ENCODE measurements at regions not wholly inside any gene's neighbourhood (a gene's known extent, or its start where the extent isn't known, plus 50 kb on each side); places are given as distances from the start of the nearest gene placed in this dataset.
"Not testable (repeated sequence)": the region's sequence is repeated elsewhere in the genome, so short reads cannot be mapped to it uniquely, and the experiment has no call there.

- DNase-seq, result no peak
Measured at GRCh38 chrX:3550871-3551270, 162.6 kb downstream of the PRKX start.

GRCh38 chrX:3550160-3550751 lies 163.2 kb downstream of the PRKX start:
- peak; percentile 12 for DNase-seq

- DNase-seq, result peak; percentile 19
Measured at GRCh38 chrX:3549411-3549911, 164.0 kb downstream of the PRKX start.

GRCh38 chrX:3548765-3549391 lies 164.6 kb downstream of the PRKX start:
- DNase-seq, result peak; percentile 60

GRCh38 chrX:3545901-3546300 lies 167.5 kb downstream of the PRKX start:
- DNase-seq, result no peak

GRCh38 chrX:3541336-3541735 lies 172.1 kb downstream of the PRKX start:
- no peak for DNase-seq

- DNase-seq, result no peak
Measured at GRCh38 chrX:3540105-3540504, 173.3 kb downstream of the PRKX start.

GRCh38 chrX:3532581-3533085 lies 180.8 kb downstream of the PRKX start:
- DNase-seq, result no peak

GRCh38 chrX:3531435-3531834 lies 182.0 kb downstream of the PRKX start:
- not testable (repeated sequence) for DNase-seq

- DNase-seq, result no peak
Measured at GRCh38 chrX:3529466-3530010, 183.1 kb upstream of the MXRA5 start.

GRCh38 chrX:3527811-3528210 lies 181.4 kb upstream of the MXRA5 start:
- no peak for DNase-seq

- DNase-seq, result no peak
Measured at GRCh38 chrX:3527166-3527565, 180.7 kb upstream of the MXRA5 start.

- DNase-seq, result no peak
Measured at GRCh38 chrX:3526731-3527130, 180.3 kb upstream of the MXRA5 start.

- DNase-seq, result no peak
Measured at GRCh38 chrX:3526071-3526470, 179.6 kb upstream of the MXRA5 start.

- no peak for DNase-seq
Measured at GRCh38 chrX:3522101-3522650, 175.7 kb upstream of the MXRA5 start.

- no peak for DNase-seq
Measured at GRCh38 chrX:3521396-3521795, 174.9 kb upstream of the MXRA5 start.

GRCh38 chrX:3520982-3521381 lies 174.5 kb upstream of the MXRA5 start:
- no peak for DNase-seq

- no peak for DNase-seq
Measured at GRCh38 chrX:3520458-3520857, 174.0 kb upstream of the MXRA5 start.

GRCh38 chrX:3519384-3519783 lies 172.9 kb upstream of the MXRA5 start:
- DNase-seq, result not testable (repeated sequence)

- DNase-seq, result no peak
Measured at GRCh38 chrX:3518870-3519269, 172.4 kb upstream of the MXRA5 start.

- no peak for DNase-seq
Measured at GRCh38 chrX:3516051-3516541, 169.6 kb upstream of the MXRA5 start.

GRCh38 chrX:3514996-3515395 lies 168.5 kb upstream of the MXRA5 start:
- no peak for DNase-seq

- DNase-seq, result peak; percentile 29
Measured at GRCh38 chrX:3512150-3512549, 165.7 kb upstream of the MXRA5 start.

GRCh38 chrX:3509934-3510333 lies 163.5 kb upstream of the MXRA5 start:
- DNase-seq, result no peak

All from NCI-H2171 (cell line).